H1 (cell line): ENCODE measurements at regions not wholly inside any gene's neighbourhood (a gene's known extent, or its start where the extent isn't known, plus 50 kb on each side); places are given as distances from the start of the nearest gene placed in this dataset.

ENCODE experiments used
- CHD7 ChIP-seq: fragments of 300-600 bp; sonication (generic); IDR thresholded peaks from 2 replicates; pipeline ENCODE4 v1.7.1; 2012; ENCODE audit warnings: low read length, moderate library complexity, mild to moderate bottlenecking, inconsistent platforms; ENCODE audit not compliant: insufficient replicate concordance

GRCh38 chrX:13952581-13952980, 77.1 kb downstream of the GEMIN8 start (continued):
- TF ChIP-seq CHD7: no peak
